Heart left ventricle (tissue), 16 donors: ENCODE measurements at regions not wholly inside any gene's neighbourhood (a gene's known extent, or its start where the extent isn't known, plus 50 kb on each side); places are given as distances from the start of the nearest gene placed in this dataset.
"Not testable (repeated sequence)": the region's sequence is repeated elsewhere in the genome, so short reads cannot be mapped to it uniquely, and the experiment has no call there.

Source experiments
- ATAC-seq, 4 donors: fragments of 200-7000 bp; cut with Tn5 transposase; one replicate each; pipeline ENCODE4 v1.9.1; 2020 to 2022; ENCODE audit warnings: moderate library complexity in 4 of 4, mild to moderate bottlenecking in 3 of 4, moderate number of reproducible peaks in 1 of 4
- DNase-seq, 5 donors: peaks; one replicate each; pipeline ENCODE4 v3.0.0-alpha.2; 2020
- H3K27ac ChIP-seq, 12 donors: fragments of 200-600 bp; sonication (generic) in 4 of 12; one replicate each; pipeline versions ENCODE4 v1.5.0 to v1.8.0; 2016 to 2022; ENCODE audit warnings: mild to moderate bottlenecking in 2 of 12
- H3K27me3 ChIP-seq, 9 donors: fragments of 200-600 bp; sonication (generic) in 2 of 9; one replicate each; pipeline versions ENCODE4 v1.5.1 to v1.8.0; 2016 to 2022; ENCODE audit warnings: mild to moderate bottlenecking in 3 of 9
- H3K36me3 ChIP-seq, 9 donors: fragments of 200-600 bp; sonication (generic) in 2 of 9; one replicate each; pipeline versions ENCODE4 v1.5.0 to v1.8.0; 2018 to 2022; ENCODE audit warnings: mild to moderate bottlenecking in 2 of 9
- H3K4me1 ChIP-seq, 12 donors: fragments of 200-600 bp; sonication (generic) in 4 of 12; one replicate each; pipeline versions ENCODE4 v1.5.0 to v1.8.0; 2016 to 2022; ENCODE audit warnings: mild to moderate bottlenecking in 3 of 12
- H3K4me3 ChIP-seq, 12 donors: fragments of 200-600 bp; sonication (generic) in 4 of 12; one replicate each; pipeline versions ENCODE4 v1.5.0 to v1.8.0; 2017 to 2022; ENCODE audit warnings: mild to moderate bottlenecking in 9 of 12, moderate library complexity in 4 of 12
- H3K9me3 ChIP-seq, 12 donors: fragments of 200-600 bp; sonication (generic) in 4 of 12; one replicate each; pipeline versions ENCODE4 v1.5.0 to v1.8.0; 2016 to 2022; ENCODE audit warnings: mild to moderate bottlenecking in 1 of 12
- POLR2A ChIP-seq, 2 donors: fragments of 450-650 bp; IDR thresholded peaks; one replicate each; pipeline ENCODE4 v1.6.1; 2017; ENCODE audit warnings: antibody characterized with exemption in 2 of 2, mild to moderate bottlenecking in 2 of 2, moderate library complexity in 2 of 2
- WGBS, 4 donors: extraction: QIAGEN DNeasy Blood & Tissue Kit in 2 of 4; methylation state at CpG; one replicate each; pipeline versions ENCODE4 v1.1.5 to v1.1.7; 2013 to 2018; 5-methylcytosine and 5-hydroxymethylcytosine counted together
- intact Hi-C, 10 donors: fragments of 100-400 bp; cut with DNase I; formaldehyde crosslinking; loops; one replicate each; pipeline versions ENCODE4 v1.11.1 to v1.14.2; 2022
- TF ChIP-seq, protein P1 (sequence below), 12 donors: fragments of 200-600 bp; sonication (generic) in 4 of 12; IDR thresholded peaks; one replicate each; pipeline versions ENCODE4 v1.5.0 to v1.8.0; 2018 to 2022; ENCODE audit warnings: antibody characterized with exemption in 12 of 12, mild to moderate bottlenecking in 5 of 12
- donor health status: ischemic (EF 13 %, LVEDD 7.1; RV severe dilation, severe dysfunction).
- donor health status: healthy with polysubstance abuse.
- donor health status: DM: no; HTN: yes; CAD: no.
- donor health status: DM: no; HTN: no; CAD: no.
- donor health status: ischemic (EF 25% LVEDD 6.9; RV normal size, moderate dysfunction).
- donor health status: ischemic (EF 25% LVEDD 5.7; RV mildly dilated, moderate dysfunction).
- donor health status: healthy.
- donor health status: DM: yes; HTN: yes; CAD: no.
- donor health status: ischemic (EF 35%, LVEDD 5.7; RV mildly dilated, moderate dysfunction).
- donor health status: nonischemic (EF 11% LVEDD 7.7; RV severe dilation, severe dysfunction).
- donor health status: DM: yes; HTN: yes; CAD: no.
- donor health status: PGD.
- donor health status: ischemic (EF 29% LVEDD 5.4; RV normal size, mild dysfunction).
- donor health status: nonischemic (EF 23%, LVEDD 6.1; RV moderate dilation, normal function).

DNA sequence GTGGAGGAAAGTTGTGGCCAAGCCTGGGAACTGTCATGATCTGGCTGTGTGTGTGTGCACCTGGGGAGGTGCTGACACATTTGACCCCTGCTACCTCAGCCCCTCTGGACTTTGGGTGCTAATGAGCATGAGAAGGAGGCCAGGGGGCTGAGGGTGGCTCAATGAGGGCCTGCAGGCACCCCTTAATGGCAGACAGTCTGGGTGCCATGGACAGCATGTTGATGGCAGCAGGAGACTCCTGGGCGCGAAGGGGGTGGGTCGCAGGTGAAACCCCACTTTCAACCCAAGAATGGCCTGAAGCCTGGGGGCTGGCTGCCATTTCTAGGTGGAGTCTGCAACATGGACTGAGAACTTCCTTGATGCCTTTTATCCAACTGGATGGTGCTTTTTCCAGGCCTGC, 216.4 kb upstream of the TRPC4 start:
- no peak for TF ChIP-seq POLR2A (IDR thresholded peaks at IDR 0.05)
- TF ChIP-seq, protein P1, sequence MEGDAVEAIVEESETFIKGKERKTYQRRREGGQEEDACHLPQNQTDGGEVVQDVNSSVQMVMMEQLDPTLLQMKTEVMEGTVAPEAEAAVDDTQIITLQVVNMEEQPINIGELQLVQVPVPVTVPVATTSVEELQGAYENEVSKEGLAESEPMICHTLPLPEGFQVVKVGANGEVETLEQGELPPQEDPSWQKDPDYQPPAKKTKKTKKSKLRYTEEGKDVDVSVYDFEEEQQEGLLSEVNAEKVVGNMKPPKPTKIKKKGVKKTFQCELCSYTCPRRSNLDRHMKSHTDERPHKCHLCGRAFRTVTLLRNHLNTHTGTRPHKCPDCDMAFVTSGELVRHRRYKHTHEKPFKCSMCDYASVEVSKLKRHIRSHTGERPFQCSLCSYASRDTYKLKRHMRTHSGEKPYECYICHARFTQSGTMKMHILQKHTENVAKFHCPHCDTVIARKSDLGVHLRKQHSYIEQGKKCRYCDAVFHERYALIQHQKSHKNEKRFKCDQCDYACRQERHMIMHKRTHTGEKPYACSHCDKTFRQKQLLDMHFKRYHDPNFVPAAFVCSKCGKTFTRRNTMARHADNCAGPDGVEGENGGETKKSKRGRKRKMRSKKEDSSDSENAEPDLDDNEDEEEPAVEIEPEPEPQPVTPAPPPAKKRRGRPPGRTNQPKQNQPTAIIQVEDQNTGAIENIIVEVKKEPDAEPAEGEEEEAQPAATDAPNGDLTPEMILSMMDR (IDR thresholded peaks at IDR 0.05): no peak
- Histone ChIP-seq H3K9me3 (peaks cover 0 to 43% (median 5%) of the 10 kb centered on the region in 12 donors), H3K4me3 (no peak overlapping the region), H3K27ac (no peak overlapping the region), H3K36me3 (no peaks in the 10 kb centered on the region), H3K27me3 (no peaks in the 10 kb centered on the region), H3K4me1 (no peaks in the 10 kb centered on the region)
- intact Hi-C loops: no loop called here
- ATAC-seq (no peak), DNase-seq (peak in 1 of 5 donors; percentile 17)
- WGBS, 4 donors: 79 to 100% (median 97%) methylated on average over 3 of the region's 3 CpGs

DNA sequence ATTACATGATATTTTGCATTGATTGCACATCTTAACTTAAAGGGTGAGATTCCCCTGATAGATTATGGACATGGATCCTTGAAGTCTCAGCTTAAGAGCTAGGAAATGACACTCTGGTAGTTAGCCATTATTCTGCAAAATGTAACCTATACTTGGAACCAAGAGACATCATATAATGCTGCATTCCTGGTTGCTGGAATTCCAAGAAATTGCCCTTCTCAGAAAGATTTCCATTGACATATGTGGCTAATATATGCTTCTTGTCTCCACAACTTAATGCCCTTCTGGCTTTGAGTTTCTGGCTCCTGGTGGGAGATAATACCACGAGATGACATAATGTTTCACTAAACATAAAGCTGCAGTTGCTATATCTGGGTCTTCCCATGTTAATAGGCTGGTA, 204.4 kb upstream of the TRPC4 start:
- H3K4me1 ChIP-seq: no peaks in the 10 kb centered on the region
- 53 to 80% (median 75%) methylated on average over 1 of the region's 1 CpG for WGBS, 4 donors
- H3K9me3 ChIP-seq: peaks cover 0 to 6% (median 0%) of the 10 kb centered on the region in 12 donors
- intact Hi-C loops: no loop called here
- no peak overlapping the region for H3K27ac ChIP-seq
- no peaks in the 10 kb centered on the region for H3K27me3 ChIP-seq
- no peak for TF ChIP-seq POLR2A (IDR thresholded peaks at IDR 0.05)
- TF ChIP-seq, protein P1 (IDR thresholded peaks at IDR 0.05): no peak
- H3K36me3 ChIP-seq: no peaks in the 10 kb centered on the region
- DNase-seq: no peak
- ATAC-seq: no peak
- no peak overlapping the region for H3K4me3 ChIP-seq

DNA sequence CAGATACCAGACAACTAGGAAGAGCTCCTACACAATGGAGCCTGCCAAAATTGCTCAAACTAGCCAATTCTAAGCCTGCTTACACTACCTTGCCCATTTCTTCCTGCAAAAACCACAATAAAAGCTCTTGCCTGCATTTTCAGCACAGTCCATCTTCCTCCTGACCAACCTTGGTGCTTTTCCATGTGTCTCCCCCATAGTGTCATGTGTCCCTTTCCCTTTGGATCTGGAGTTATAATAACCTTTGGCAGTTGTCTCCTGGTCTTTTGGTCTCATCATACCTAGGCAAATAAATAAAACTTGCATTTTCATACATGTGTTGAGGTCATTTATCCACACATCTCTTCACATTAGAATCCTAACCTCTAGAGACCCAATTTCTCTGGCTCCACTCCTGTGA, 203.1 kb upstream of the TRPC4 start:
- DNase-seq: no peak
- no peak for ATAC-seq
- no peak overlapping the region for H3K4me3 ChIP-seq
- TF ChIP-seq POLR2A (IDR thresholded peaks at IDR 0.05): no peak
- TF ChIP-seq, protein P1 (IDR thresholded peaks at IDR 0.05): no peak
- no peaks in the 10 kb centered on the region for H3K36me3 ChIP-seq
- no peaks in the 10 kb centered on the region for H3K27me3 ChIP-seq
- H3K4me1 ChIP-seq: no peaks in the 10 kb centered on the region
- intact Hi-C loops: no loop called here
- no peak overlapping the region for H3K27ac ChIP-seq
- H3K9me3 ChIP-seq: peaks cover 0 to 3% (median 0%) of the 10 kb centered on the region in 12 donors

DNA sequence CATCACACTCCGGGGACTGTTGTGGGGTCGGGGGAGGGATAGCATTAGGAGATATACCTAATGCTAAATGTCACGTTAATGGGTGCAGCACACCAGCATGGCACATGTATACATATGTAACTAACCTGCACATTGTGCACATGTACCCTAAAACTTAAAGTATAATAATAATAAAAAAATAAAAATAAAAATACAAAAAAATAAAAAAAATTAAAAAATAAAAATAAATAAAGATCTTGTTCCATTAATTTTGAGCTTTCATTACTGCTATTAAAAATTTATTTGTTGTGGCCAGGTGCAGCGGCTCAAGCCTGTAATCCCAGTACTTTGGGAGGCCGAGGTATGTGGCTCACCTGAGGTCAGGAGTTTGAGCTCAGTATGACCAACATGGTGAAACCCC, 201.8 kb upstream of the TRPC4 start:
- H3K4me3 ChIP-seq, H3K27ac ChIP-seq, ATAC-seq, H3K4me1 ChIP-seq, H3K36me3 ChIP-seq, H3K27me3 ChIP-seq, intact Hi-C loops, DNase-seq, H3K9me3 ChIP-seq: not testable (repeated sequence)
- 87 to 93% (median 89%) methylated on average over 5 of the region's 5 CpGs for WGBS, 4 donors

DNA sequence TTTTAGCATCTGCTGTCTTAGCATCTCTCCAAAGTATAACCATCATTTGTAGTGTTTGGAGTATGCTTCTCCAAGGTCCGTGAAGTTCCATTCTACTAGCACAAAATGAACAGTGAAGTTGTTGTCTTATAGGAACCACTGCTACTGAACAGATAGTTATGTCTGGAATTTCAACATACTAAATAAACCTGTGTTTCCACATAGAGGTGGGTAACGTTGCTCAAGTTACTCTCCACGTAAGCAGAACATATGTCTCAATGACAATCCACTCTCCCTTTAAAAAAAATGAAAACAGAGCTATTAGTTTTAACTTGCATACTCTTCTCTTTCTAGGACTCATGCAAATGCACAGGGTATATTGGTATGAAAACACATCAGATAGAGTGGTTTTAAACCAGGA, 184.3 kb upstream of the TRPC4 start:
- no peaks in the 10 kb centered on the region for H3K4me1 ChIP-seq
- TF ChIP-seq, protein P1 (IDR thresholded peaks at IDR 0.05): no peak
- TF ChIP-seq POLR2A (IDR thresholded peaks at IDR 0.05): no peak
- WGBS, 4 donors: 79 to 88% (median 85%) methylated on average over 3 of the region's 3 CpGs
- H3K4me3 ChIP-seq: no peak overlapping the region
- peaks cover 0 to 4% (median 0%) of the 10 kb centered on the region in 12 donors for H3K9me3 ChIP-seq
- no peaks in the 10 kb centered on the region for H3K27me3 ChIP-seq
- intact Hi-C loops: no loop called here
- DNase-seq: no peak
- H3K27ac ChIP-seq: no peak overlapping the region
- peaks cover 0 to 4% (median 0%) of the 10 kb centered on the region in 9 donors for H3K36me3 ChIP-seq
- no peak for ATAC-seq
